Activated naive CD4-positive, alpha-beta T cell treated with anti-CD3 and anti-CD28 coated beads for 36 hours (primary cell): ENCODE measurements at regions not wholly inside any gene's neighbourhood (a gene's known extent, or its start where the extent isn't known, plus 50 kb on each side); places are given as distances from the start of the nearest gene placed in this dataset.
"Not testable (repeated sequence)": the region's sequence is repeated elsewhere in the genome, so short reads cannot be mapped to it uniquely, and the experiment has no call there.

Source experiments
- CTCF ChIA-PET: fragments of 350-600 bp; sonication (Branson Sonifier 250); formaldehyde crosslinking; loops from one replicate; lab custom pipeline; 2021; ENCODE audit warnings: antibody characterized with exemption; lab: Charles Lee
- DNase-seq: peaks from one replicate; pipeline ENCODE4 v3.0.0-alpha.2; 2020
- H3K27ac Mint-ChIP-seq: one replicate; pipeline ENCODE4 v1.8.0; 2021; ENCODE audit warnings: mild to moderate bottlenecking, mixed read lengths
- H3K27me3 Mint-ChIP-seq: one replicate; pipeline ENCODE4 v1.8.0; 2021; ENCODE audit warnings: low read depth, mixed read lengths
- H3K36me3 Mint-ChIP-seq: one replicate; pipeline ENCODE4 v1.8.0; 2021; ENCODE audit warnings: low read depth, mixed read lengths
- H3K4me1 Mint-ChIP-seq: one replicate; pipeline ENCODE4 v1.8.0; 2021; ENCODE audit warnings: low read depth, mixed read lengths
- H3K4me3 Mint-ChIP-seq: one replicate; pipeline ENCODE4 v1.8.0; 2021; ENCODE audit warnings: mild to moderate bottlenecking, moderate library complexity, mixed read lengths
- H3K9me3 Mint-ChIP-seq: one replicate; pipeline ENCODE4 v1.8.0; 2021; ENCODE audit warnings: mixed read lengths
- intact Hi-C: fragments of 100-400 bp; cut with micrococcal nuclease; formaldehyde crosslinking; loops from one replicate; pipeline ENCODE4 v1.15.1; 2023

DNA sequence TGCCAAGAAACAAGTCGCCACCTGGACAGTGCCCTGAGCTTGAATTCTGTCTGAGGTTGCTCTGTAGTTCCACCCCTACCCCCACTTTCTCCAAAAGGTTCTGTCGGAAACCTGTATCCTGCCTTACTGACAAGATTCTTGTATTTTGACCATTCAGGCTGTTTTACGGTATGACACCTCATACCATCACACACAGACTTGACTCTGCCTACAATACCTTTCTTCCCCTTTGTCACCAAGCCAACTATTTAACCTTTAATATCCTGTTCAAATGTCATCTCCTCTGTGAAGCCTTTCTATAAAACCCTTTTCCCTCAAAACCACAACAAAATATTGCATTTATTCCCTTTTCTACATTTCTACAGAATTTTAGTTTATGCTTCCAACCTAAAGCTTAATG lies 161.9 kb downstream of the VSIG4 start:
- Mint-ChIP-seq H3K4me3 (no peak overlapping the region), H3K27ac (no peak overlapping the region), H3K9me3 (no peaks in the 10 kb centered on the region), H3K36me3 (no peaks in the 10 kb centered on the region), H3K4me1 (peaks cover 19% of the 10 kb centered on the region), H3K27me3 (no peaks in the 10 kb centered on the region)
- no peak for DNase-seq
- CTCF ChIA-PET: no interaction called here
- intact Hi-C loops: no loop called here

DNA sequence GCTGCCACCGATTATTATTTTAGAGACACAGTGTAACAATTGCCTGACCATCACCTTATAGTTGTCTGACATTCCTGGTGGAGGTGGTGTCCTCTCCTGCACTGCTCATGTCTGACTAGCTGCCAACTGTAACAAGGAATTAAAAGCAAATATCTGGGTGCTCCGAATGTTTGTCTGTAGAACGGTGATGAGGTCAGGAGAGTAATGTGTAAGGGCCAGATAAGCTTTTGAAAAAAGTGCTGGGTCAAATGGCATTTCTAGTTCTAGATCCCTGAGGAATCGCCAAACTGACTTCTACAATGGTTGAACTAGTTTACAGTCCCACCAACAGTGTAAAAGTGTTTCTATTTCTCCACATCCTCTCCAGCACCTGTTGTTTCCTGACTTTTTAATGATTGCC lies 164.3 kb downstream of the VSIG4 start:
- H3K9me3 Mint-ChIP-seq, intact Hi-C loops, H3K27me3 Mint-ChIP-seq, H3K27ac Mint-ChIP-seq, CTCF ChIA-PET, H3K4me3 Mint-ChIP-seq, H3K36me3 Mint-ChIP-seq, DNase-seq: not testable (repeated sequence)
- peaks cover 18% of the 10 kb centered on the region for H3K4me1 Mint-ChIP-seq

DNA sequence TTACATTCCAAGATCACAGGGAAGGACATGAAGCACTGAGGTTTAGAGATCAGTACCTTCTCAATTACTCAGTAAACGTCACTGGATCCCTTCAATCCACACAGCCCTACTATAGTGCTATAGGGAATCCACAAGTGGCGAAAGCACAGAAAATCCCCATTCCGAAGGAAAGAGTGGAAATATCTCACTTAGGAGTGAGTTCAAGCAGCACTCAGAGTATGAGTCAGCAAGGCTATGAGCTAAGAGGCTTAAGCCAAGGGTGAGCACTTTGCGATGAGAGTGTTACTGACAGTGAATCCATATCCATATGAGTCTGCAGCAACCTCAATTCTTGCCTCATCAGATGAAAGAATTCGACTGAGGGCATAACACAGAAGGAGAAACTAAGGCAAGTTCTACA lies 165.1 kb downstream of the VSIG4 start:
- Mint-ChIP-seq H3K27ac (no peak overlapping the region), H3K9me3 (no peaks in the 10 kb centered on the region), H3K4me3 (no peak overlapping the region), H3K36me3 (no peaks in the 10 kb centered on the region), H3K4me1 (peaks cover 11% of the 10 kb centered on the region), H3K27me3 (no peaks in the 10 kb centered on the region)
- CTCF ChIA-PET: interaction anchor here (1.0 kb wide), 1 partner anchor 11 kb away, joined by 3 read pairs; no protein-coding TSS in a partner anchor
- DNase-seq: no peak
- intact Hi-C loops: no loop called here

DNA sequence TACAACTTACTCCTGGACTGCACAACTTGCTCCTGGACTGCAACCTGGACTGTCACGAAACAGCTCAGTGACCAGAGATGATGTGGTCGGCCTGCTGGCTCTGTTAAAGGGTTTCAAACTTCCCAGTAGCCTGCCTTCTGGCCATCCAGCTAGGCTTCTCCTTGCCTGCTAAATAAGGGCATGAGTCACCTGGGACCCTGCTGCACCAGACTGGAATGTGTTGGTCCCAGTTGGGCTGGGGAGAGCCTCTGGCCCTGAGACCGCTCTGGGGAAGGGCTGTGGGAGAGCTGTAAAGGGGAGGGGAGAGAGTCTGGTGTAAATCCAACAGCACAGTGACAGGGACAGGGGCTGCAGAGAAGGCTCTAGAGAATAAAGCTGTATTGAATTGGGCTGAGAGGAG lies 165.8 kb downstream of the VSIG4 start:
- H3K27me3 Mint-ChIP-seq: no peaks in the 10 kb centered on the region
- DNase-seq: no peak
- no peaks in the 10 kb centered on the region for H3K36me3 Mint-ChIP-seq
- intact Hi-C loops: no loop called here
- H3K27ac Mint-ChIP-seq: no peak overlapping the region
- no peak overlapping the region for H3K4me3 Mint-ChIP-seq
- CTCF ChIA-PET: interaction anchor here (1.0 kb wide), 1 partner anchor 10 kb away, joined by 3 read pairs; no protein-coding TSS in a partner anchor
- H3K9me3 Mint-ChIP-seq: no peaks in the 10 kb centered on the region
- peaks cover 11% of the 10 kb centered on the region for H3K4me1 Mint-ChIP-seq

DNA sequence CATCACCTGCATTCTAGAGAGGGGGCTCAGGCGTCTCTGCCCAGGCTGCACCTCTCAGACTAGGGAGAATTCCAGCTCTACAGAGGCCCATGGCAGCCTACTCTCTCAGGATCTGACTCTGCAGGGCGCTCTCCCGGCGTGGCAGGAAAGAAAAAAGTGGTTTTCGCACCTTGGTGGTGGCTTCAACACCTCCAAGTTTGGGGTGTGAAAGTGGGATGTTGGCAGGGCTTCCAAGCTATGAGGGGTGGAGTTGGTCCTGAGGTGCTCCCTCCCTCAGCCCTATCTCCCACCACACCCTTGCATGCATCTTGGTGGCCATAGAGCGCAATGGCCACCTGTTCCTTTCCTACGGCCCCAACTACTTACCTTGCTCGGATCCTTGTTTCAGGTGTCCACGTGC lies 166.5 kb downstream of the VSIG4 start:
- Mint-ChIP-seq H3K4me1 (peaks cover 9% of the 10 kb centered on the region), H3K9me3 (no peaks in the 10 kb centered on the region), H3K27me3 (no peaks in the 10 kb centered on the region), H3K4me3 (no peak overlapping the region), H3K36me3 (no peaks in the 10 kb centered on the region), H3K27ac (no peak overlapping the region)
- no peak for DNase-seq
- CTCF ChIA-PET: no interaction called here
- intact Hi-C loops: no loop called here

DNA sequence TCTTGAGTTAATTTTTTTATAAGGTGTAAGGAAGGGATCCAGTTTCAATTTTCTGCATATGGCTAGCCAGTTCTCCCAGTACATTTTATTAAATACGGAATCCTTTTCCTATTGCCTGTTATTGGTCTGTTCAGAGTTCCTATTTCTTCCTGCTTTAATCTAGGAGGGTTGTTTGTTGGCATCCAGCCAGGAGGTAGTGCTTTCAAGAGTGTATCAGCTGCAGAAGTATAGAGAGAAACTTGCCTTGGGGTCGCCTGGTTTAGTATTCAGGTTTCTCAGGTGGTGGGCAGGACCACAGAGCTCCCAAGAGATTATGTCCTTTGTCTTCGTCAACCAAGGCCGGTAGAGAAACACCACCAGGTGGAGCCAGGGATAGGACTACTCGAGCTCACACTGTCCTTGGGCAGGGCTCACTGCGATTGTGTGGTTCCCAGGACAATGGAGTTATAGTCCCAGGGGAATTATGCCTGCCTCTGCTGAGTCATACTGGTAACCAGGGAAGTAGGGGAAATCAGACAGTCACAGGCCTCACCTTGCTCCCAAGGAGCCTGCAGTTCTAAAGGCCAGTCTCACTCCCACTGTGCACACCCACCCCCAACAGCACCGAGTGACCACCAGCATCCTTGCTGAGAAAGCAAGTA lies 168.1 kb downstream of the VSIG4 start:
- CTCF ChIA-PET: no interaction called here
- DNase-seq: peak; percentile 43
- Mint-ChIP-seq H3K4me1 (peaks cover 2% of the 10 kb centered on the region), H3K36me3 (no peaks in the 10 kb centered on the region), H3K27me3 (no peaks in the 10 kb centered on the region), H3K9me3 (no peaks in the 10 kb centered on the region), H3K4me3 (no peak overlapping the region), H3K27ac (no peak overlapping the region)
- intact Hi-C loops: loop anchor here (1.0 kb wide), 1 partner anchor 115 kb away; no protein-coding TSS in a partner anchor

DNA sequence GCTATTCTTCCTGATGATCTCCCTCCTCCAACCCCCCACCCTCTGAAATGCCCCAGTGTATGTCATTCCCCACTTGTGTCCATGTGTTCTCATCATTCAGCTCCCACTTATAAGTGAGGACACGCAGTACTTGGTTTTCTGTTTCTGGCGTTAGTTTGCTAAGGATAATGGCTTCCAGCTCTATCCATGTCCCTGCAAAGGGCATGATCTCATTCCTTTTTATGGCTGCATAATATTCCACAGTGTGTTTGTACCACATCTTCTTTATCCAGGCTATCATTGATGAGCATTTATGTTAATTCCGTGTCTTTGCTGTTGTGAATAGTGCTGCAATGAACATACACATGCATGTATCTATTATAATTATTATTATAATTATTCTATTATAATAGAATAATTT lies 169.3 kb downstream of the VSIG4 start:
- DNase-seq, H3K9me3 Mint-ChIP-seq, H3K36me3 Mint-ChIP-seq, CTCF ChIA-PET, H3K27ac Mint-ChIP-seq, H3K4me3 Mint-ChIP-seq, intact Hi-C loops, H3K27me3 Mint-ChIP-seq: not testable (repeated sequence)
- H3K4me1 Mint-ChIP-seq: peaks cover 10% of the 10 kb centered on the region

DNA sequence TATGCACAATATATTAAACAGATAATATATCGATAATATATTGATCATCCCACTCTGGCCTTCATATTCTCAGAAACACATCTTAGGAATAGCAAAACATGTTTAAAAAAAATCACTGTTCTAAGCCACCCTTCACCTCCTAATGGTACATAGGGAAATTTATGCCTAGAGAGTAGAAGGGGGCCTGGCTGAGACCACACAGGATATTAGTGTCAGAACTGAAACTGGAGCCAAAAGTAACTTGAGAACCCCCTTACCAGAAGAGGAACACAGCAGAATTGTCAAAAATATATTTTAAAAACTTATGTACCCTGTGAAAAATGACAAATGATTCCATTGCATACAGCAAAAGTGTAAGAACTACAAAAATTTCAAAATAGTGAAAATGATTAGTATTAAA lies 173.1 kb downstream of the VSIG4 start:
- intact Hi-C loops: loop anchor here (1.0 to 10.0 kb wide), 5 partner anchors 60 to 271 kb away; no protein-coding TSS in a partner anchor
- no peaks in the 10 kb centered on the region for H3K27me3 Mint-ChIP-seq
- peaks cover 30% of the 10 kb centered on the region for H3K4me1 Mint-ChIP-seq
- no peak for DNase-seq
- no peak overlapping the region for H3K27ac Mint-ChIP-seq
- CTCF ChIA-PET: no interaction called here
- H3K9me3 Mint-ChIP-seq: no peaks in the 10 kb centered on the region
- no peak overlapping the region for H3K4me3 Mint-ChIP-seq
- no peaks in the 10 kb centered on the region for H3K36me3 Mint-ChIP-seq

DNA sequence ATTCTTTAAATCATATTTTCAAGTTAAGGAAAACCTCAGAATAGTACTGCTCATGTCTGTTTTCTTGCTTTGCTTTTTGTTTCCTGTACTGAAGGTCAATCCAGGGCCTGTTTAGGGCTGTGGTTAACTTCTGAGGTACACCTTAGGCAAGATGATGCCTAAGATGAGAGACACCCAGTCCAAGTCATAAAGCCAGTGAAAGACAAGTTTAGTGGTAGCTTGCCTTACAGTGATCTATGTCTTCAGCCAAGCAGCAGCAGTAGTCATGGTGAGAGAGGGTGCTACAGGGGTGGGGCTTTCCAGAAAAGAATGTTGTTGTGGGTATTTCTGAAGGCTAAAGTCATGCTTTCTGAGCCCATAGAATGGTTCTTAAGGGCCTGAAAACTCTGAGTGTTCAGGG lies 173.7 kb downstream of the VSIG4 start:
- Mint-ChIP-seq H3K4me3 (no peak overlapping the region), H3K27me3 (no peaks in the 10 kb centered on the region), H3K36me3 (no peaks in the 10 kb centered on the region), H3K4me1 (peaks cover 36% of the 10 kb centered on the region), H3K9me3 (no peaks in the 10 kb centered on the region), H3K27ac (peak overlapping the region; percentile 58)
- DNase-seq: peak; percentile 58
- CTCF ChIA-PET: interaction anchor here (1.3 kb wide), 1 partner anchor 145 kb away, joined by 3 read pairs; no protein-coding TSS in a partner anchor
- intact Hi-C loops: loop anchor here (1.0 to 10.0 kb wide), 5 partner anchors 60 to 271 kb away; no protein-coding TSS in a partner anchor

DNA sequence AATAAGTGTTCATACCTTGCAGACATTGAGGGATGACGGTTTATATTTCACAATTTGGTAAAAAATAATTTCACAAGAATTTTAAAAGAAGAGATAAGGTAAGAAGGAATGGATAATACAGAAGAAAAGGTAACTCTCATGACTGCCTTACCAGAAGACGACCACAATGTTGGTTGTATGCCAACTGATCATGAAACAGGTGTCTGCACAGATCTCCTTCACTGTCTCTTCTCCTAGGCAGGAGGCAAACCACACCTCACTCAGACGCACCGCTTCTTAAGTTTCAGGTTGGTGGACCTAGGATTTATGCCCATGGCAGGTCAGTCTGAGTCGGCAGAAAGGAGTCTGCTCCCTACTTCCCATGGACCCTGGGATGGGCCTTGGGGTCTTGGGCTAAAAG lies 177.2 kb downstream of the VSIG4 start:
- DNase-seq: peak; percentile 13
- CTCF ChIA-PET: no interaction called here
- no peaks in the 10 kb centered on the region for H3K27me3 Mint-ChIP-seq
- H3K9me3 Mint-ChIP-seq: no peaks in the 10 kb centered on the region
- H3K4me3 Mint-ChIP-seq: no peak overlapping the region
- peaks cover 57% of the 10 kb centered on the region for H3K4me1 Mint-ChIP-seq
- intact Hi-C loops: loop anchor here (5.0 to 10.0 kb wide), 2 partner anchors 190 to 212 kb away; no protein-coding TSS in a partner anchor
- H3K27ac Mint-ChIP-seq: no peak overlapping the region
- no peaks in the 10 kb centered on the region for H3K36me3 Mint-ChIP-seq

DNA sequence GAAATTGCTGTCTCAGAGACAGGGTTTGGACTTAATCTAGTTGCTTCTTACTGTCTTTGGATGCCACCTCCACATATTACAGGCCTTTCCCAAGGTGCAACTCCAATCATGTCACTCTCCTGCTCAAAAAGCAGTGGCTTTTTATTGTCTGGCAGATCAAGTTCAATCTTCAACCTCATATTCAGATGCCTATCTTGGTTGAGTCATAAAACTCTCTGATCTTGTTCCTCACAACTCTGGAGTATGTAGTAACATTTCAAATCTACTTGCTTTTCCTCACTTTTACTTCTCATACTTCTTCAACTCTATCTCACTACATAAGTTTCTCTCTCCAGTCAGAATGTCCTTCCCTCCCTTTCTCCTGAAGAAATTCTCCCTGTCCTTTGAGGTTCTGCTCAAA lies 180.6 kb downstream of the VSIG4 start:
- H3K27ac Mint-ChIP-seq: peak overlapping the region; percentile 38
- peaks cover 43% of the 10 kb centered on the region for H3K4me1 Mint-ChIP-seq
- H3K27me3 Mint-ChIP-seq: no peaks in the 10 kb centered on the region
- peaks cover 3% of the 10 kb centered on the region for H3K36me3 Mint-ChIP-seq
- intact Hi-C loops: no loop called here
- CTCF ChIA-PET: no interaction called here
- no peak for DNase-seq
- no peak overlapping the region for H3K4me3 Mint-ChIP-seq
- peaks cover 3% of the 10 kb centered on the region for H3K9me3 Mint-ChIP-seq

DNA sequence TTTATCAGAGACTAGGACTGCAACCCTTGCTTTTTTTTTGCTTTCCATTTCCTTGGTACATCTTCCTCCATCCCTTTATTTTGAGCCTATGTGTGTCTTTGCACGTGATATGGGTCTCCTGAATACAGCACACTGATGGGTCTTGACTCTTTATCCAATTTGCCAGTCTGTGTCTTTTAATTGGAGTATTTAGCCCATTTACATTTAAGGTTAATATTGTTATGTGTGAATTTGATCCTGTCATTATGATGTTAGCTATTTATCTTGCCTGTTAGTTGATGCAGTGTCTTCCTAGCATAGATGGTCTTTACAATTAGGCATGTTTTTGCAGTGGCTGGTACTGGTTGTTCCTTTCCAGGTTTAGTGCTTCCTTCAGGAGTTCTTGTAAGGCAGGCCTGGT lies 185.4 kb downstream of the VSIG4 start:
- H3K4me3 Mint-ChIP-seq, H3K4me1 Mint-ChIP-seq, CTCF ChIA-PET, H3K36me3 Mint-ChIP-seq, H3K27ac Mint-ChIP-seq, DNase-seq, H3K27me3 Mint-ChIP-seq, intact Hi-C loops: not testable (repeated sequence)
- peaks cover 15% of the 10 kb centered on the region for H3K9me3 Mint-ChIP-seq

DNA sequence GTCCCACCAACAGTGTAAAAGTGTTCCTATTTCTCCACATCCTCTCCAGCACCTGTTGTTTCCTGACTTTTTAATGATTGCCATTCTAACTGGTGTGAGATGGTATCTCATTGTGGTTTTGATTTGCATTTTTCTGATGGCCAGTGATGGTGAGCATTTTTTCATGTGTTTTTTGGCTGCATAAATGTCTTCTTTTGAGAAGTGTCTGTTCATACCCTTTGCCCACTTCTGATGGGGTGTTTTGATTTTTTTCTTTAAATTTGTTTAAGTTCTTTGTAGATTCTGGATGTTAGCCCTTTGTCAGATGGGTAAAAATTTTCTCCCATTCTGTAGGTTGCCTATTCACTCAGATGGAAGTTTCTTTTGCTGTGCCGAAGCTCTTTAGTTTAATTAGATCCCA lies 183.9 kb downstream of the MSN start:
- peaks cover 15% of the 10 kb centered on the region for H3K9me3 Mint-ChIP-seq
- H3K4me1 Mint-ChIP-seq, H3K27ac Mint-ChIP-seq, H3K36me3 Mint-ChIP-seq, DNase-seq, intact Hi-C loops, H3K4me3 Mint-ChIP-seq, CTCF ChIA-PET, H3K27me3 Mint-ChIP-seq: not testable (repeated sequence)
